ENCODE measurements at regions not wholly inside any gene's neighbourhood (a gene's known extent, or its start where the extent isn't known, plus 50 kb on each side); places are given as distances from the start of the nearest gene placed in this dataset.

GRCh38 chr7:106357675-106358074, 72.9 kb upstream of the NAMPT start:
- Histone ChIP-seq H2AFZ (ENCODE audit: low read depth, low read length, poor library complexity, severe bottlenecking) (no peak overlapping the region), H3K4me2 (ENCODE audit: low read length) (no peak overlapping the region), H3K9me3 (ENCODE audit: control insufficient read depth in 1 of 2, insufficient read depth in 1 of 2, low read depth in 1 of 2, low read length in 2 of 2) (no peaks in the 10 kb centered on the region), H3K4me1 (ENCODE audit: control insufficient read depth in 1 of 2, insufficient read depth in 2 of 2, low read length in 2 of 2) (no peaks in the 10 kb centered on the region), H3K27ac (ENCODE audit: low read depth, low read length) (no peak overlapping the region), H4K20me1 (ENCODE audit: insufficient read depth) (no peaks in the 10 kb centered on the region), H3K36me3 (ENCODE audit: control insufficient read depth in 1 of 2, insufficient read depth in 2 of 2, low read length in 2 of 2) (no peaks in the 10 kb centered on the region), H3K9me2 (ENCODE audit: insufficient read depth) (no peaks in the 10 kb centered on the region), H3K27me3 (ENCODE audit: insufficient read depth, low read length) (no peaks in the 10 kb centered on the region), H3K9ac (ENCODE audit: low read length) (no peak overlapping the region), H3K4me3 (replicated peaks in 1 of 2; ENCODE audit: low read depth in 1 of 2, low read length in 2 of 2) (no peak overlapping the region), H3K79me2 (ENCODE audit: insufficient read depth, low read length) (no peaks in the 10 kb centered on the region)
- RAD21 ChIA-PET (ENCODE audit: low non-redundant PET in 1 of 2, low total read pairs in 2 of 2, uncharacterized antibody in 2 of 2, unreplicated experiment in 2 of 2): no interaction called here
- POLR2A ChIA-PET: no interaction called here
- intact Hi-C loops (cut with micrococcal nuclease): no loop called here
- CTCF ChIA-PET: no interaction called here
- TF ChIP-seq TCF7L2 (IDR thresholded peaks at IDR 0.05; ENCODE audit: borderline replicate concordance, extremely low read depth, insufficient read depth, insufficient read length): no peak
- no peak for TF ChIP-seq JUND (IDR thresholded peaks at IDR 0.05)
- TF ChIP-seq REST (IDR thresholded peaks at IDR 0.05; ENCODE audit: low read depth): no peak
- TF ChIP-seq SP1 (IDR thresholded peaks at IDR 0.05; ENCODE audit: low read depth): no peak
- no peak for TF ChIP-seq ELF1 (IDR thresholded peaks at IDR 0.05; ENCODE audit: borderline replicate concordance, low read depth)
- no peak for TF ChIP-seq EZH2 (IDR thresholded peaks at IDR 0.05)
- TF ChIP-seq YY1 (IDR thresholded peaks at IDR 0.05; ENCODE audit: extremely low read depth, insufficient replicate concordance, low read depth, low read length): no peak
- ATAC-seq: no peak
- DNase-seq (ENCODE audit: low read depth, low spot score): no peak
- BruUV-seq (replicated peaks): no TSS peak

GRCh38 chr7:106354822-106355221, 70.0 kb upstream of the NAMPT start:
- peak; percentile 52; the same call in 1 of the 2 replicates for ATAC-seq
- BruUV-seq (replicated peaks): no TSS peak
- CTCF ChIA-PET: no interaction called here

More at GRCh38 chr7:106354822-106355221, 70.0 kb upstream of the NAMPT start:
- POLR2A ChIA-PET: no interaction called here
- H3K4me3 ChIP-seq (replicated peaks in 1 of 2; ENCODE audit: low read depth in 1 of 2, low read length in 2 of 2): no peak overlapping the region
- no peaks in the 10 kb centered on the region for H3K9me2 ChIP-seq (ENCODE audit: insufficient read depth)
- no peaks in the 10 kb centered on the region for H3K36me3 ChIP-seq (ENCODE audit: control insufficient read depth in 1 of 2, insufficient read depth in 2 of 2, low read length in 2 of 2)
- no peaks in the 10 kb centered on the region for H3K4me1 ChIP-seq (ENCODE audit: control insufficient read depth in 1 of 2, insufficient read depth in 2 of 2, low read length in 2 of 2)
- peaks cover 0 to 5% of the 10 kb centered on the region in 2 experiments; a peak in 1 of 4 replicates for H3K9me3 ChIP-seq (ENCODE audit: control insufficient read depth in 1 of 2, insufficient read depth in 1 of 2, low read depth in 1 of 2, low read length in 2 of 2)
- no peaks in the 10 kb centered on the region for H3K79me2 ChIP-seq (ENCODE audit: insufficient read depth, low read length)
- H3K4me2 ChIP-seq (ENCODE audit: low read length): no peak overlapping the region
- H3K9ac ChIP-seq (ENCODE audit: low read length): no peak overlapping the region
- TF ChIP-seq RAD21 (IDR thresholded peaks at IDR 0.05; ENCODE audit: low read depth) (no peak), SP1 (IDR thresholded peaks at IDR 0.05; ENCODE audit: low read depth) (no peak), SIN3A (IDR thresholded peaks at IDR 0.05; ENCODE audit: low read depth) (no peak), CBX3 (IDR thresholded peaks at IDR 0.05; ENCODE audit: low read depth) (no peak), ZFX (IDR thresholded peaks at IDR 0.05) (no peak), CEBPB (IDR thresholded peaks at IDR 0.05; ENCODE audit: low read depth) (no peak), ELF1 (IDR thresholded peaks at IDR 0.05; ENCODE audit: borderline replicate concordance, low read depth) (no peak), SRF (IDR thresholded peaks at IDR 0.05; ENCODE audit: low read depth) (no peak), EZH2 (IDR thresholded peaks at IDR 0.05) (no peak), POLR2AphosphoS5 (IDR thresholded peaks at IDR 0.05; ENCODE audit: low read depth, low read length) (no peak), CTCF (IDR thresholded peaks at IDR 0.05 in 2 of 3, conservative IDR thresholded peaks at IDR 0.05 in 1 of 3; ENCODE audit: borderline replicate concordance in 1 of 3, insufficient read depth in 1 of 3, low read depth in 2 of 3, low read length in 2 of 3) (no peak), ZNF274 (IDR thresholded peaks at IDR 0.05; ENCODE audit: low read depth, low read length) (no peak)
- TF ChIP-seq, protein P1, sequence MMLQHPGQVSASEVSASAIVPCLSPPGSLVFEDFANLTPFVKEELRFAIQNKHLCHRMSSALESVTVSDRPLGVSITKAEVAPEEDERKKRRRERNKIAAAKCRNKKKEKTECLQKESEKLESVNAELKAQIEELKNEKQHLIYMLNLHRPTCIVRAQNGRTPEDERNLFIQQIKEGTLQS (IDR thresholded peaks at IDR 0.05): no peak
- no peaks in the 10 kb centered on the region for H3K27me3 ChIP-seq (ENCODE audit: insufficient read depth, low read length)
- RAD21 ChIA-PET (ENCODE audit: low non-redundant PET in 1 of 2, low total read pairs in 2 of 2, uncharacterized antibody in 2 of 2, unreplicated experiment in 2 of 2): no interaction called here
- intact Hi-C loops (cut with micrococcal nuclease): no loop called here
- H4K20me1 ChIP-seq (ENCODE audit: insufficient read depth): no peaks in the 10 kb centered on the region
- no peak overlapping the region for H2AFZ ChIP-seq (ENCODE audit: low read depth, low read length, poor library complexity, severe bottlenecking)
- no peak overlapping the region for H3K27ac ChIP-seq (ENCODE audit: low read depth, low read length)
- DNase-seq (ENCODE audit: low read depth, low spot score): no peak

Data from HCT116 (cell line).